Cardiac fibroblast (primary cell): ENCODE measurements at regions not wholly inside any gene's neighbourhood (a gene's known extent, or its start where the extent isn't known, plus 50 kb on each side); places are given as distances from the start of the nearest gene placed in this dataset.

Source experiments
- DNase-seq, 2 donors: peaks; one replicate each; pipeline versions ENCODE4 v3.0.0 to v3.0.0-alpha.2; 2010; ENCODE audit warnings: low read depth in 2 of 2
- H3K4me3 ChIP-seq, 2 donors: replicated peaks in 1 of 2; 1 replicate in 1 of 2; 2 replicates in 1 of 2; pipeline ENCODE4 v1.5.1; 2011; ENCODE audit warnings: low read depth in 2 of 2, low read length in 2 of 2, mild to moderate bottlenecking in 2 of 2, moderate library complexity in 1 of 2
- CTCF ChIP-seq: IDR thresholded peaks from one replicate; pipeline ENCODE4 v1.5.1; 2011; ENCODE audit warnings: low read depth, mild to moderate bottlenecking, low read length, inconsistent platforms

- DNase-seq: no peak
- no peak for TF ChIP-seq CTCF
- no peak overlapping the region for H3K4me3 ChIP-seq
These were observed 521.2 kb upstream of the DAB1 start for GRCh38 chr1:57945045-57945444.

GRCh38 chr1:57943365-57943764, 519.5 kb upstream of the DAB1 start:
- no peak for DNase-seq
- H3K4me3 ChIP-seq: no peak overlapping the region
- TF ChIP-seq CTCF: no peak

GRCh38 chr1:57934745-57935144, 510.9 kb upstream of the DAB1 start:
- no peak overlapping the region for H3K4me3 ChIP-seq
- DNase-seq: no peak
- TF ChIP-seq CTCF: no peak

- DNase-seq: no peak
- H3K4me3 ChIP-seq: no peak overlapping the region
- no peak for TF ChIP-seq CTCF
These were observed 503.1 kb upstream of the DAB1 start for GRCh38 chr1:57927003-57927402.

GRCh38 chr1:57926025-57926552, 502.2 kb upstream of the DAB1 start:
- H3K4me3 ChIP-seq: no peak overlapping the region
- no peak for TF ChIP-seq CTCF
- DNase-seq: no peak

GRCh38 chr1:57925226-57925625, 501.4 kb upstream of the DAB1 start:
- DNase-seq: no peak
- H3K4me3 ChIP-seq: no peak overlapping the region
- TF ChIP-seq CTCF: no peak

- H3K4me3 ChIP-seq: no peak overlapping the region
- no peak for TF ChIP-seq CTCF
- DNase-seq: no peak
These were observed 498.3 kb upstream of the DAB1 start for GRCh38 chr1:57922130-57922529.
